Heart right ventricle (tissue), 16 donors: ENCODE measurements at regions not wholly inside any gene's neighbourhood (a gene's known extent, or its start where the extent isn't known, plus 50 kb on each side); places are given as distances from the start of the nearest gene placed in this dataset.

ENCODE experiments used
- ATAC-seq, 8 donors: fragments of 200-7000 bp; cut with Tn5 transposase; one replicate each; pipeline ENCODE4 v1.9.1; 2020; ENCODE audit warnings: mild to moderate bottlenecking in 8 of 8, moderate library complexity in 8 of 8, moderate number of reproducible peaks in 1 of 8
- DNase-seq, 2 donors: peaks; one replicate each; pipeline ENCODE4 v3.0.0-alpha.2; 2020
- H3K27ac ChIP-seq, 10 donors: fragments of 200-600 bp; sonication (generic) in 2 of 10; one replicate each; pipeline versions ENCODE4 v1.5.0 to v1.8.0; 2020 to 2022; ENCODE audit warnings: mild to moderate bottlenecking in 3 of 10
- H3K27me3 ChIP-seq, 7 donors: fragments of 200-600 bp; one replicate each; pipeline ENCODE4 v1.8.0; 2021 to 2022; ENCODE audit warnings: mild to moderate bottlenecking in 2 of 7
- H3K36me3 ChIP-seq, 9 donors: fragments of 200-600 bp; sonication (generic) in 1 of 9; one replicate each; pipeline versions ENCODE4 v1.5.0 to v1.8.0; 2020 to 2022; ENCODE audit warnings: mild to moderate bottlenecking in 2 of 9
- H3K4me1 ChIP-seq, 9 donors: fragments of 200-600 bp; sonication (generic) in 1 of 9; one replicate each; pipeline versions ENCODE4 v1.5.0 to v1.8.0; 2020 to 2022; ENCODE audit warnings: mild to moderate bottlenecking in 4 of 9
- H3K4me3 ChIP-seq, 10 donors: fragments of 200-600 bp; sonication (generic) in 2 of 10; one replicate each; pipeline versions ENCODE4 v1.5.0 to v1.8.0; 2020 to 2022; ENCODE audit warnings: mild to moderate bottlenecking in 7 of 10, moderate library complexity in 2 of 10
- H3K9me3 ChIP-seq, 11 donors: fragments of 200-600 bp in 10 of 11; sonication (generic) in 2 of 11; one replicate each; pipeline versions ENCODE4 v1.5.0 to v1.8.0; 2013 to 2022; ENCODE audit warnings: mild to moderate bottlenecking in 2 of 11, control low read depth in 1 of 11, moderate library complexity in 1 of 11
- CTCF ChIP-seq, 9 donors: fragments of 200-600 bp; sonication (generic) in 2 of 9; IDR thresholded peaks; one replicate each; pipeline versions ENCODE4 v1.5.0 to v1.8.0; 2021 to 2022; ENCODE audit warnings: antibody characterized with exemption in 9 of 9, mild to moderate bottlenecking in 5 of 9, moderate library complexity in 1 of 9
- WGBS, 2 donors: extraction: QIAGEN DNeasy Blood & Tissue Kit; methylation state at CpG; one replicate each; pipeline ENCODE4 v1.1.7; 2013; ENCODE audit warnings: inconsistent platforms in 1 of 2; 5-methylcytosine and 5-hydroxymethylcytosine counted together
- intact Hi-C, 10 donors: fragments of 100-400 bp; cut with DNase I; formaldehyde crosslinking; loops; one replicate each; pipeline versions ENCODE4 v1.11.1 to v1.14.2; 2022
- donor health status: Arrhythmogenic right ventricular cardiomyopathy.
- donor health status: ischemic (EF 13 %, LVEDD 7.1; RV severe dilation, severe dysfunction).
- donor health status: healthy with polysubstance abuse.
- donor health status: DM: no; HTN: yes; CAD: no.
- donor health status: DM: no; HTN: no; CAD: no.
- donor health status: ischemic (EF 25% LVEDD 6.9; RV normal size, moderate dysfunction).
- donor health status: ischemic (EF 25% LVEDD 5.7; RV mildly dilated, moderate dysfunction).
- donor health status: healthy.
- donor health status: DM: yes; HTN: yes; CAD: no.
- donor health status: Ischemic cardiomyopathy.
- donor health status: ischemic (EF 35%, LVEDD 5.7; RV mildly dilated, moderate dysfunction).
- donor health status: nonischemic (EF 11% LVEDD 7.7; RV severe dilation, severe dysfunction).
- donor health status: DM: yes; HTN: yes; CAD: no.
- donor health status: PGD.
- donor health status: ischemic (EF 29% LVEDD 5.4; RV normal size, mild dysfunction).
- donor health status: nonischemic (EF 23%, LVEDD 6.1; RV moderate dilation, normal function).

- H3K4me3 ChIP-seq = peak overlapping the region in 7 of 10 donors; percentile 16 to 38 (median 34)
- H3K27ac ChIP-seq = peak overlapping the region in 7 of 10 donors; percentile 31 to 72 (median 59)
- peak; percentile 76 to 91 (median 88) for ATAC-seq
- DNase-seq = peak; percentile 75 to 76
- TF ChIP-seq CTCF (IDR thresholded peaks at IDR 0.05) = no peak
- H3K36me3 ChIP-seq = no peaks in the 10 kb centered on the region
- H3K4me1 ChIP-seq = peaks cover 0 to 38% (median 19%) of the 10 kb centered on the region in 9 donors
- intact Hi-C loops = loop anchor here in 3 of 10 donors (10.0 kb wide), 3 partner anchors 92 to 662 kb away; partner anchors contain the start of gene RYBP (in 1 of the 3)
- WGBS, 2 donors = 13 to 14% methylated on average over 21 of the region's 21 CpGs
- no peaks in the 10 kb centered on the region for H3K27me3 ChIP-seq
- H3K9me3 ChIP-seq = peaks cover 0 to 6% (median 0%) of the 10 kb centered on the region in 11 donors
These were observed 367.9 kb upstream of the PROK2 start for GRCh38 chr3:72152551-72153476.

GRCh38 chr3:72151465-72152238 lies 366.7 kb upstream of the PROK2 start:
- intact Hi-C loops = loop anchor here in 3 of 10 donors (10.0 kb wide), 3 partner anchors 93 to 663 kb away; partner anchors contain the start of gene RYBP (in 1 of the 3)
- H3K4me1 ChIP-seq = peaks cover 0 to 38% (median 19%) of the 10 kb centered on the region in 9 donors
- no peak for DNase-seq
- peaks cover 0 to 6% (median 0%) of the 10 kb centered on the region in 11 donors for H3K9me3 ChIP-seq
- no peak for ATAC-seq
- no peak overlapping the region for H3K27ac ChIP-seq
- no peak for TF ChIP-seq CTCF (IDR thresholded peaks at IDR 0.05)
- H3K4me3 ChIP-seq = no peak overlapping the region
- 95 to 98% methylated on average over 9 of the region's 9 CpGs for WGBS, 2 donors
- H3K36me3 ChIP-seq = no peaks in the 10 kb centered on the region
- no peaks in the 10 kb centered on the region for H3K27me3 ChIP-seq

GRCh38 chr3:72150634-72151412 lies 365.9 kb upstream of the PROK2 start:
- no peak for DNase-seq
- H3K4me1 ChIP-seq = peaks cover 0 to 36% (median 19%) of the 10 kb centered on the region in 9 donors
- no peak for TF ChIP-seq CTCF (IDR thresholded peaks at IDR 0.05)
- H3K27ac ChIP-seq = no peak overlapping the region
- ATAC-seq = no peak
- no peak overlapping the region for H3K4me3 ChIP-seq
- H3K9me3 ChIP-seq = peaks cover 0 to 6% (median 0%) of the 10 kb centered on the region in 11 donors
- no peaks in the 10 kb centered on the region for H3K36me3 ChIP-seq
- H3K27me3 ChIP-seq = no peaks in the 10 kb centered on the region
- intact Hi-C loops = loop anchor here in 3 of 10 donors (10.0 kb wide), 3 partner anchors 94 to 664 kb away; partner anchors contain the start of gene RYBP (in 1 of the 3)
- 92 to 93% methylated on average over 6 of the region's 6 CpGs for WGBS, 2 donors
